ENCODE measurements at regions not wholly inside any gene's neighbourhood (a gene's known extent, or its start where the extent isn't known, plus 50 kb on each side); places are given as distances from the start of the nearest gene placed in this dataset.

GRCh38 chr11:80462211-80462610 is 1021.4 kb upstream of the TENM4 start:
- DNase-seq (ENCODE audit: low read depth in 1 of 2, low spot score in 1 of 2), result no peak
- Histone ChIP-seq H3K4me3 (replicated peaks; ENCODE audit: insufficient read depth, low read length) (no peak overlapping the region), H3K27ac (replicated peaks) (no peak overlapping the region), H3K27me3 (ENCODE audit: insufficient read depth, poor library complexity, severe bottlenecking) (no peaks in the 10 kb centered on the region)
- no peak for TF ChIP-seq GABPA (IDR thresholded peaks at IDR 0.05; ENCODE audit: low read depth)
- TF ChIP-seq CTCF (IDR thresholded peaks at IDR 0.05; ENCODE audit: insufficient read depth, low read length), result no peak
- TF ChIP-seq SPI1 (IDR thresholded peaks at IDR 0.05; ENCODE audit: borderline replicate concordance, low read depth), result no peak
- TF ChIP-seq POLR2AphosphoS5 (IDR thresholded peaks at IDR 0.05; ENCODE audit: low read depth), result no peak

GRCh38 chr11:80458376-80458775 is 1017.5 kb upstream of the TENM4 start:
- no peak for DNase-seq (ENCODE audit: low read depth in 1 of 2, low spot score in 1 of 2)
- Histone ChIP-seq H3K27me3 (ENCODE audit: insufficient read depth, poor library complexity, severe bottlenecking) (no peaks in the 10 kb centered on the region), H3K4me3 (replicated peaks; ENCODE audit: insufficient read depth, low read length) (no peak overlapping the region), H3K27ac (replicated peaks) (no peak overlapping the region)
- TF ChIP-seq GABPA (IDR thresholded peaks at IDR 0.05; ENCODE audit: low read depth) (no peak), CTCF (IDR thresholded peaks at IDR 0.05; ENCODE audit: insufficient read depth, low read length) (no peak), REST (IDR thresholded peaks at IDR 0.05; ENCODE audit: insufficient replicate concordance, low read depth) (no peak), SPI1 (IDR thresholded peaks at IDR 0.05; ENCODE audit: borderline replicate concordance, low read depth) (no peak), POLR2AphosphoS5 (IDR thresholded peaks at IDR 0.05; ENCODE audit: low read depth) (no peak)

- TF ChIP-seq SPI1 (IDR thresholded peaks at IDR 0.05; ENCODE audit: borderline replicate concordance, low read depth), result no peak
- TF ChIP-seq CTCF (IDR thresholded peaks at IDR 0.05; ENCODE audit: insufficient read depth, low read length), result no peak
- TF ChIP-seq GABPA (IDR thresholded peaks at IDR 0.05; ENCODE audit: low read depth), result no peak
- no peak for TF ChIP-seq REST (IDR thresholded peaks at IDR 0.05; ENCODE audit: insufficient replicate concordance, low read depth)
- TF ChIP-seq POLR2AphosphoS5 (IDR thresholded peaks at IDR 0.05; ENCODE audit: low read depth), result no peak
- no peak for DNase-seq (ENCODE audit: low read depth in 1 of 2, low spot score in 1 of 2)
Observed at GRCh38 chr11:80457823-80458222, 1017.0 kb upstream of the TENM4 start.

GRCh38 chr11:80455818-80456217 is 1015.0 kb upstream of the TENM4 start:
- Histone ChIP-seq H3K4me3 (replicated peaks; ENCODE audit: insufficient read depth, low read length) (no peak overlapping the region), H3K27ac (replicated peaks) (no peak overlapping the region), H3K27me3 (ENCODE audit: insufficient read depth, poor library complexity, severe bottlenecking) (no peaks in the 10 kb centered on the region)
- TF ChIP-seq REST (IDR thresholded peaks at IDR 0.05; ENCODE audit: insufficient replicate concordance, low read depth), result no peak
- TF ChIP-seq CTCF (IDR thresholded peaks at IDR 0.05; ENCODE audit: insufficient read depth, low read length), result no peak
- no peak for TF ChIP-seq SPI1 (IDR thresholded peaks at IDR 0.05; ENCODE audit: borderline replicate concordance, low read depth)
- no peak for TF ChIP-seq POLR2AphosphoS5 (IDR thresholded peaks at IDR 0.05; ENCODE audit: low read depth)
- TF ChIP-seq GABPA (IDR thresholded peaks at IDR 0.05; ENCODE audit: low read depth), result no peak
- no peak for DNase-seq (ENCODE audit: low read depth in 1 of 2, low spot score in 1 of 2)

More at GRCh38 chr11:80457823-80458222, 1017.0 kb upstream of the TENM4 start:
- H3K4me3 ChIP-seq (replicated peaks; ENCODE audit: insufficient read depth, low read length), result no peak overlapping the region
- no peaks in the 10 kb centered on the region for H3K27me3 ChIP-seq (ENCODE audit: insufficient read depth, poor library complexity, severe bottlenecking)
- H3K27ac ChIP-seq (replicated peaks), result no peak overlapping the region

Data from HL-60 (cell line).